SH-SY5Y (cell line): ENCODE measurements at regions not wholly inside any gene's neighbourhood (a gene's known extent, or its start where the extent isn't known, plus 50 kb on each side); places are given as distances from the start of the nearest gene placed in this dataset.

Source experiments
- GATA2 ChIP-seq: IDR thresholded peaks from 2 replicates; pipeline ENCODE4 v1.6.1; 2011; ENCODE audit warnings: mild to moderate bottlenecking, low read depth, low read length
- GATA3 ChIP-seq: IDR thresholded peaks from 2 replicates; pipeline ENCODE4 v1.6.1; 2011; ENCODE audit warnings: low read depth, mild to moderate bottlenecking, low read length, moderate library complexity

DNA sequence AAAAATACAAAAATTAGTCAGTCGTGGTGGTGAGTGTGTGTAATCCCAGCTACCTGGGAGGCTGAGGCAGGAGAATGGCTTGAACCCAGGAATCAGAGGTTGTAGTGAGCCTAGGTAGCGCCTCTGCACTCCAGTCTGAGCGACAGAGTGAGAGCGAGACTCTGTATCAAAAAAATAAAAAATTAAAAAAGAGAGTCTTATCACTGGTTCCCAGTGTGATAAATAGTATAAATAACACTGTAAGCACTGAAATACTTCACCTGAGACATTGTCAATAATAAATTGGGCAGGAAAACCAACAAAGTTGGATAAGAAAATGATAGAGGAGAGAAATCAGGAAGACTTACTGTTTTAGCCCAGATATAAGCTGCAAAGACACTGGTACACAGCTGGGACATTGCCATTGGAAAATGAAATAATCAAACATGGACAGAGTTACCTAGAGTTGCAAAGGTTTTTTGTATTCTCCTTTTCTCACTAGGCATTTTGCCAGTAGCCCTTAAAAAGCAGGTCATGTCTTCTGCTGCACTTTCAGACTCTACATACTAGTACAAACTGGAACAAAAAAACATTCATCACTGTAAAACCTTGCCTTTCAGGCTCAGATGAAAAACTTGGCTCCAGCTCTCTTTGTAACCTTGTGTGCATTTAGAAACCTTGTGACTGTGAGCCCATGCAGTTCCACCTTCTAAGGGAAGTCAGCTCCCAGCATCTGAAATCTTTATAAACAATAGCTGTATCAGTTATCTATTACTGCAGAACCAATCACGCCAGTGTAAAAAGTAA, 55.0 kb upstream of the PPP1R2C start:
- TF ChIP-seq GATA3 (no peak), GATA2 (no peak)

DNA sequence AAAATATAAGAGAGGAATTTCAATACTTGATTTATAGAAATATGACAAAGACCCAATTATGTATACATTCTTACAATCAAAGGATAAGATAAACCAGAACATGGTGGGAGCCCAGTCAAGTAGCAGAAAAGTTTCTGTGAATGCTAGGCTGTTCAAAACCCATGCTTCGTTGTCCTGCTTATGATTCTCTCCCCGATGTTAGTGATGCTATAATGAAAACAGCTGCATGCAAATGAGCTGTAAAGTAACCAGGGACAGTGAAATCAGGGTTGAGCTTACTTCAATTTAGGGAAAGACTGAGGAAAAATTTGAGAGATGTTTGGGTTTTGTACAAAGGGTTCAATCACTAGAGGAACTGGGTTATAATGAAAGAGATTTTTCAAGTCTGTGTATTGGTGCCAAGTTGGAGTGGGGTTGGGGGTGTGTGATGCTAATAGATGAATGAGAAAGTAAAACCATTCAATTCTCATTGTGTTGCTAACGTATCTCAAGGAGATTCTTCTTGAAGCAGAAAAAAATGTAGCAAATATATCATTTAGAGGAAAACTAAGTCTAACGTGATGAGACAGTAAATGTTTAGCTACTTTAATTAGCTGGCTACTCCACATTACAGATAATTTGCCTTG, 59.3 kb upstream of the PPP1R2C start:
- TF ChIP-seq GATA2 (no peak), GATA3 (no peak)

DNA sequence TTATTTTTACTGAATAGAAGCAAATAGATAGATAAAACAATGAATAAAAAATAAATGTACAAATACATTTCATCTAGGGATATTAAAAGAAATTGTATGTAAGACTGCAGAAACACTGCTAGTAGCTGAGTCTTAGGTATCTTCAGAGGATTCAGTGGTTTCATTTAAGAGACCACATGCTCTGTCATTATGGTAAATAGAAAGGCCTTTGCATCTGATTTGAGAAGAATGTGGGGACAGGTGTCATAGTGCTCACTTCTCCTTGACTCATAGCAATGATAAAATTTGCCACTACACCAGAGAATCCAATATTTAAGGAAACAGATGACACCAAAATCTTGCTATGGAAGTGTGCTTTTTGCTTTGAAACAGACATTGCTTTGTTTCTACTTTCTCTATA, 59.8 kb upstream of the PPP1R2C start:
- TF ChIP-seq GATA2 (no peak), GATA3 (no peak)

DNA sequence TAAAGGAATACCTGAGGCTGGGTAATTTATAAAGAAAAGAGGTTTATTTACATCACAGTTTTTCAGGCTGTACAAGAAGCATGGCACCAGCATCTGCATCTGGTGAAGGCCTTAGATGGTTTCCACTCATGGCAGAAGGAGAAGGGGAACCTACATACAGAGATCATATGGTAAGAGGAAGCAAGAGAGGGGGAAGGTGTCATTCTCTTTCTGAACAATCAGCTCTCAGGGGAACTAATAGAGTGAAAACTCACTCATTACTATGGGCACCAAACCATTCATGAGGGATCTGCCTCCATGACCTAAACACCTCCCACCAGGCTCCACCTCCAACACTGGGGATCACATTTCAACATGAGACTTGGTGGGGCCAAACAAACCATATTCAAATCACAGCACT, 61.7 kb upstream of the PPP1R2C start:
- no peak for TF ChIP-seq GATA3

DNA sequence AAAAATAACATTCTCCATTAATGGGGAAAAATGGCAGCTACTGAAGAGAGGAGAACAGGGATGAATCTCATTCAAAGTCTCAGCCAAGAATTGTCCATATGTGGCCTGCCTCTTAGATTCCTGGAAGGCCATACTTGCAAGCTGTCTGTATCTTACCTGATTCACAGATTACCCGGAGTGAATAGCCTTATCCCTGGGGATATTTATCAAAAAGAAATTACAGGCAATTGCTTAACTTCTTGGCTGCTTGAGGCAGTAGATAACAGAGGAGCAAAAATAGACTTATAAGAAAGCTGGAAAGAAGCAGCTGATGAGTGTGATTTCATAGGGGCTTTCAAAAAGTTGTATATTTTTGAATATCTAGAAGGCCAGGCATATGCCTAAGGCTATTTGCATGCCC, 68.8 kb upstream of the PPP1R2C start:
- TF ChIP-seq GATA2 (no peak), GATA3 (no peak)

DNA sequence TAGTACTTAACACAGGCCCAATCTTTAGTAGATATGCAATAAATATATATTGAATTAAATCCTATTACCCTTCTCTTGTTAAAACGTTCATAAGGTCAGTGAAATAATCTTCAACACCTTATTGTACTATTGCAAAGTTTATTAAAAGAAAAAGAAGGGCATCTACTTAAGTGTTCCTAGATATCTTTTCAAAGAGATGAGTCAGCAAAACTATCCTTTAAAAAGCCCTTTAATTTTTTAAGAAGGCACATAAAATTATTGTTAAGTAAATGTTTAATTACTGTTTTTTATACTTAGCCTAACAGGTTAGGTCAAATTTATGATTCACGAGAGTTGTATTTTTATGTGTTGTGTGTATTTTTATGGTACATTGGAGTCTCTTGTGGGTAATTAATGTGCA, 77.3 kb upstream of the PPP1R2C start:
- TF ChIP-seq GATA3, result no peak
- TF ChIP-seq GATA2, result no peak

DNA sequence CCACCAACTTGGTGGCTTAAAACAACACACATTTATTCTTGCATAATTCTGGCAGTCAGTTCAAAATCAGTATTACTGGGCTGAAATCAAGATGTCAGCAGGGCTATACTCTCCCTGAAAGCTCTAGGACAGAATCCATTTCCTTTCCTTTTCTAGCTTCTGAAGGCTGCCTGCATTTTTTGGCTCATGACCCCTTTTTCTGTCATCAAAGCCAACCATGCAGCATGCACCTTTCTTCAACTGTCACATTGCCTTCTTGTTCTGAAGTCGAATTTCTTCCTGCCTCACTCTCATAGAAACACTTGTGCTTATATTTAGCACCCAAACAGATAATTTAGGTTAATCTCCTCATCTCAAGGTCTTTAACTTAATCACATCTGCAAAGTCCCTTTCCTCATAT, 79.8 kb upstream of the PPP1R2C start:
- no peak for TF ChIP-seq GATA3
- TF ChIP-seq GATA2, result no peak

DNA sequence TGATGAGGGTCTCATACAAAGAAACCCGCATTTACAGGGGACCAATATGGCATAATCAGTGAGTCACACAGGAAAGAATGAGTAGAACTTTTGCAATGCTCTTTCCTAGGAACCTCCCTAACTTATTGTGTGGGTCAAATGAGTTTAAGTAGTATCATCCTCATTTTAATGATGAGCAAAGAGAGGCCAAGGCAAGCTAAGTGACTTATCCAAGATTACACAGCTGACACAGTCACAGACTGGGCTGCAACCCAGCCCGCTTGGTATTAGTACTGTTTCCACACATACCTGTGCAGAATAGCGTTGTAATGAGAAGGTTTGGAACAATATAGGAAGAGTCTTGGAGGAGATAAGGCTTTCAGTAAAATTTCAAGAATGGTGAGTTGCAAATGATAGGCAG, 91.0 kb upstream of the PPP1R2C start:
- TF ChIP-seq GATA2 (no peak), GATA3 (no peak)

DNA sequence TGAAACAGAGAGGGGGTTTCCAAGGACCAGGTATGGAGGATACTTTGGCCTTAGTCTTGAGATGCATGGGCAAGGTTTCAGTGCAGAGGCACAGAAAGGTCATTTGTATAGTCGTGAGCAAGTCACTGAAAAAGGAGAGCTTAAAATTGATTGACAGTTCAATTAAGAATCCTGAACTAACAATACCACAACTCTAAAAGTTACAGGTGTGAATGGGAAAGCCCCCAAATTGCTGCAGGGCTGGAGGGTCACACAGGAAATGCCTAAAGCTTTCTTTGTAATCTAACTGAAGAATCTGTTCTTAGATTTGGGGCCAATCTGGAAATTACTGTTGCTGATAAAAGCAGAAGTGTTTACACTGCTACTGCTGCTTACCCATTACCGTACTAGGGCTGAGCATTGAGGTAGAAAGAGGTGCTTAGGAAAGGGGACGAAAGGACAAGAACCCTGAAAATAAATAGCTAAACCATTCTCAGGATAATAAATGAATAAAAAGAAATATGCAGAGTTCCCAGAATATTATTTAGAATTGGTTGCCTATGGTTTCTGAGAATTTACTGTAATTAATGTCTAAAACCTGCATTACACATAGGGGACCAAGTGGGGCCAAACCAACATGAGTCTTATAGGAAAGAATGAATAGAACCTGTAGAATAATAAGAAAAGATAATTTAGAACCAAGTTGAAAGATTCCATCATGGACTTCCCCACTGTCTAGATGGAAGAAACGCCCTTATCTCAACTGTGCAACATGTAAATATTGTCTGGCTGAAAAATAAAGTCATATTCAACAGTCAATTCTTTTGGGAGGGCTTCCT, 91.9 kb upstream of the PPP1R2C start:
- TF ChIP-seq GATA3 (no peak), GATA2 (no peak)

DNA sequence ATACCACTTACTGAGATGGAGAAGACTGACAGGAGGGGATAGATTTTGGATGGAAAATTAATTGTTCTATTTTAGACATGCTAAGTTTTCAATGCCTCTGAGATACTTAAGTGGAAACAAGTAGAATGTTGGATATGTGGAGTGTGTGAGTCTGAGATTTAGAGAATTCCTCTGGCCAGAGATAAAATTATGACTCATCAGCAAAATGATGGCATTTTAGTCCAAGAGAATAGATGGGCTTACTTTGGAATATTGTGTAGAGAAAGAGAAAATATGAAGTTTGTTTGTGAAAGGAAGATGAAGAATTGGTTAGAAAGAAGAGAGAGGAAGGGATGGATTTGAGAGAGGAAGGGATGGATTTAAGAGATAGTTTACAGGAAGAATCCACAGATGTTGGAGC, 108.6 kb upstream of the PPP1R2C start:
- TF ChIP-seq GATA3 (no peak), GATA2 (no peak)

DNA sequence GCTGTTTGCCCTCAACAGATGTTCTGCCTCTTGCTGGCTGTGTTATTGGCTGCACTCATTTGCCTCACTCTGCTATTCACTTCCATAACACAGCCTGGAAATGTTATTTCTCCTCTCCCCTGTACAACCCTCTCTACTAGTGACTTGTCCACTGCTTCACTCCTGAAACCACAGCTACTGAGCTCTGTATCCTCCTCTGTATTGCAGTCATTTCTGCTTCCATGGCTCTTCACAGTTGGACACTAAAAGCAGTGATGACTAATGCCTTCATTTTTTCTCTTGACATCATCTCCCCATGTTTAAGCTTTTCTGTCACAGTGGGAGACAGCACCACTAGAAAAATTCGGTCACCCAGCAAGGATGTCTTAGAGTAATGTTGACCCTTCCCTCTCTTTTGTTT, 123.0 kb upstream of the PPP1R2C start:
- TF ChIP-seq GATA3, result no peak
- TF ChIP-seq GATA2, result no peak

DNA sequence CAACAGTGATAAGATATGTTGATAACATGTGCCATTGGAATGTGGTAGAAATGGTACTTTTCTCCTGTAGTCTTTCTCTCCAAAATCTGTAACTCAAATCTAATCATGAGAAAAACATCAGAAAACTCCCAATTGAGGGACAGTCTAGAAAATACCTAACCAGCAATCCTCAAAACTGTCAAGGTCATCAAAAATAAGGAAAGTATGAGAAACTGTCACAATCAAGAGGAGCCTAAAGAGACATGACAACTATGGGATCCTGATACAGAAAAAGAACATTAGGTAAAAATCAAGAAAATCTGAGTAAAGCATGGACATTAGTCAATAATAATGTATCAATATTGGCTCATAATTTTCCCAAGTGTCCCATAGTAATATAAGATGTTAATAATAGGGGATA, 124.5 kb upstream of the PPP1R2C start:
- TF ChIP-seq GATA3, result no peak
- TF ChIP-seq GATA2, result no peak

DNA sequence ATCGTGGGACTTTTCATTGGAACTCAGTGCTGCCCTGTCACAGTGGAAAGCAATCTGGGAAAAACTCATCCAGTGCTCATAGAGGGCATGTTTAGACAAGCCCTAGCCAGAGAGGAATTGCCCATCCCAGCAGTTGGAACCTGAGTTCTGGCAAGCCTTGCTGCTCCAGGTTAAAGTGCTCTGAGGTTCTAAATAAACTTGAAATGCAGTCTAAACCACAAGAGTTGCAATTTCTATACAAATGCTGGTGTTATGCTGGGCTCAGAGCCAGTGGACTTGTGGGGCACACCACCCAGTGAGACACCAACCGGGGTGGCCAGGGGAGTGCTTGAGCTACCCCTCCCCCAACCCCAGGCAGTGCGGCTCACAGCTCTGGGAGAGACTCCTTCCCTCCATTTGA, 142.8 kb upstream of the PPP1R2C start:
- no peak for TF ChIP-seq GATA3
- TF ChIP-seq GATA2, result no peak

DNA sequence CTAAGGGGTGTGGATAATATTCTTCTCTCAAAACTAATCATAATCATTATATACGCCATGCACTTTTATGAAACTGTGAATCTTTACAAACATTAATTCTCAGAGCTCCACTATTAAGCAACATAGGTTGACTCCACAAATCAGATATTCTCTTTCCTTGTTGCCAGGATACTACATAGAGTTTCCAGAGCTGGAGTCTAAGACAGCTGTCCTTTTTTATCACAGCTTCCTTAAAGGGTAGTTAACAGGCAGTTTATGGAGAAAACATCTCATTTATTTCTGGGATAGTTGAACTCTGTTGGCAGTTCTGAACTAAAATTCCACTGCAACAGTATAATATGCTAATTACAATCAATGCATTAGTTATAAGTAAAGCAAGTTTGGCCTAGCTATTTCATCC, 152.1 kb upstream of the PPP1R2C start:
- TF ChIP-seq GATA2 (no peak), GATA3 (no peak)

DNA sequence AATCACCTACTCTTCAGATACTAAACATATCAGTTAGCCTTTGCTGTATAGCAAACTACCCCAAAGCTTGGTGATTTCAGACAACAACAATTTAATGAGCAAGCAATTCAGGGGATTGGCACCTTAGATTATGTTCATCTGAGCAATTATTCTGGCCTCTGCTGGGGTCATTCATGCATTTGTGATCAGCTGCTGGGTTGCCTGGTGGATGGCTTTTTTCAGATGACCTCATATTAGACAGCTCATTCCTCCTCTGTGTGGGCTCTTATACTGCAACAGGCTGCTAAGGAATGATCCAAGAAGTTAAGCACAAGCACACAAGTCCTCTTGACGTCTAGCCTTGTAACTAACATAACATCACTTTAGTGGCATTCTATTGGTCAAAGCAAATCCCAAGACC, 153.0 kb upstream of the PPP1R2C start:
- no peak for TF ChIP-seq GATA3
- no peak for TF ChIP-seq GATA2

DNA sequence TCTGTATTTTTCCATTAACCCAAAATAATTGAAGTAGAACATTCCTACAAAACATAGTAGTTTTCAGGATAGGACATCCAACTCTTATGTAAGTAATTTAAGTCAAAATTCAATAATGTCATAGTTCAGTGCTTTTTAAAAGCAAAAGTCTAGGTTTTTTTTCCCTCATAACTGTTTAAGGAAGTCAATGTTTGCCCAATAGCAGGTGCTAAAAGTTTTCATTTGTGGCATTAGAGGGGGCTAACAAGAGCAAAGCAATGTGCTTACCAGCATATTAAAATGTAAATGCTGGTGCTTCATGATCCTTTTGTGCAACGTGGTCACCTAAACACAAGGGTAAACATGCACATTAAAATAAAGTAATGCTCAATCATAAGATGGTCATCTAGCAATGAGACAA, 155.2 kb upstream of the PPP1R2C start:
- TF ChIP-seq GATA3, result no peak
- no peak for TF ChIP-seq GATA2
